Activated T-helper 2 cell treated with anti-CD3 and anti-CD28 coated beads, Interferon-gamma antibody, Interleukin-2, Interleukin-4, amounts not matched to agents 10 μg/mL and 5 μg/mL and 100 μg/mL, durations not matched to agents 14 hours and 24 hours and 36 hours (primary cell): ENCODE measurements at regions not wholly inside any gene's neighbourhood (a gene's known extent, or its start where the extent isn't known, plus 50 kb on each side); places are given as distances from the start of the nearest gene placed in this dataset.

ENCODE experiments used
- DNase-seq: peaks from one replicate; pipeline ENCODE4 v3.0.0; 2021; ENCODE audit warnings: low spot score
- H3K27ac Mint-ChIP-seq: one replicate; pipeline ENCODE4 v1.8.0; 2021; ENCODE audit warnings: mixed read lengths
- H3K27me3 Mint-ChIP-seq: one replicate; pipeline ENCODE4 v1.8.0; 2021; ENCODE audit warnings: low read depth, mixed read lengths
- H3K36me3 Mint-ChIP-seq: one replicate; pipeline ENCODE4 v1.8.0; 2021; ENCODE audit warnings: low read depth, mixed read lengths
- H3K4me1 Mint-ChIP-seq: one replicate; pipeline ENCODE4 v1.8.0; 2021; ENCODE audit warnings: low read depth, mixed read lengths
- H3K4me3 Mint-ChIP-seq: one replicate; pipeline ENCODE4 v1.8.0; 2021; ENCODE audit warnings: low read depth, mild to moderate bottlenecking, moderate library complexity, mixed read lengths
- H3K9me3 Mint-ChIP-seq: one replicate; pipeline ENCODE4 v1.8.0; 2021; ENCODE audit warnings: mixed read lengths
- intact Hi-C: fragments of 100-400 bp; cut with micrococcal nuclease; formaldehyde crosslinking; loops from one replicate; pipeline ENCODE4 v1.15.1; 2023

GRCh38 chr11:95361180-95361579 is 130.2 kb upstream of the SESN3 start:
- no peak for DNase-seq
- peaks cover 2% of the 10 kb centered on the region for H3K27me3 Mint-ChIP-seq
- intact Hi-C loops, result no loop called here
- H3K4me1 Mint-ChIP-seq, result peaks cover 9% of the 10 kb centered on the region
- no peaks in the 10 kb centered on the region for H3K9me3 Mint-ChIP-seq
- H3K4me3 Mint-ChIP-seq, result no peak overlapping the region
- H3K36me3 Mint-ChIP-seq, result no peaks in the 10 kb centered on the region
- no peak overlapping the region for H3K27ac Mint-ChIP-seq

GRCh38 chr11:95360377-95361075 is 129.5 kb upstream of the SESN3 start:
- no peak overlapping the region for H3K4me3 Mint-ChIP-seq

GRCh38 chr11:95359756-95360155 is 128.8 kb upstream of the SESN3 start:
- Mint-ChIP-seq H3K9me3 (no peaks in the 10 kb centered on the region), H3K27ac (no peak overlapping the region), H3K4me3 (no peak overlapping the region), H3K4me1 (peaks cover 2% of the 10 kb centered on the region), H3K27me3 (peaks cover 2% of the 10 kb centered on the region), H3K36me3 (no peaks in the 10 kb centered on the region)
- intact Hi-C loops, result no loop called here
- no peak for DNase-seq

More at GRCh38 chr11:95360377-95361075, 129.5 kb upstream of the SESN3 start:
- Mint-ChIP-seq H3K27me3 (peaks cover 2% of the 10 kb centered on the region), H3K27ac (no peak overlapping the region), H3K36me3 (no peaks in the 10 kb centered on the region), H3K9me3 (no peaks in the 10 kb centered on the region), H3K4me1 (peaks cover 6% of the 10 kb centered on the region)
- DNase-seq, result no peak
- intact Hi-C loops, result no loop called here

GRCh38 chr11:95359341-95359663 is 128.3 kb upstream of the SESN3 start:
- no peak overlapping the region for H3K4me3 Mint-ChIP-seq
- no peak overlapping the region for H3K27ac Mint-ChIP-seq
- H3K4me1 Mint-ChIP-seq, result no peaks in the 10 kb centered on the region
- peaks cover 2% of the 10 kb centered on the region for H3K27me3 Mint-ChIP-seq
- no peak for DNase-seq
- no peaks in the 10 kb centered on the region for H3K36me3 Mint-ChIP-seq
- no peaks in the 10 kb centered on the region for H3K9me3 Mint-ChIP-seq
- intact Hi-C loops, result no loop called here

GRCh38 chr11:95358511-95359340 is 127.7 kb upstream of the SESN3 start:
- peaks cover 2% of the 10 kb centered on the region for H3K27me3 Mint-ChIP-seq
- no peaks in the 10 kb centered on the region for H3K9me3 Mint-ChIP-seq
- H3K4me3 Mint-ChIP-seq, result no peak overlapping the region
- no peaks in the 10 kb centered on the region for H3K4me1 Mint-ChIP-seq
- DNase-seq, result no peak
- intact Hi-C loops, result no loop called here
- H3K27ac Mint-ChIP-seq, result no peak overlapping the region
- no peaks in the 10 kb centered on the region for H3K36me3 Mint-ChIP-seq

- no peak overlapping the region for H3K27ac Mint-ChIP-seq
- peaks cover 10% of the 10 kb centered on the region for H3K9me3 Mint-ChIP-seq
- no peak for DNase-seq
- intact Hi-C loops, result no loop called here
- H3K4me1 Mint-ChIP-seq, result no peaks in the 10 kb centered on the region
- peaks cover 3% of the 10 kb centered on the region for H3K36me3 Mint-ChIP-seq
- H3K27me3 Mint-ChIP-seq, result peaks cover 11% of the 10 kb centered on the region
- H3K4me3 Mint-ChIP-seq, result no peak overlapping the region
Observed at GRCh38 chr11:95354304-95354703, 123.3 kb upstream of the SESN3 start.

GRCh38 chr11:95353706-95354105 is 122.7 kb upstream of the SESN3 start:
- Mint-ChIP-seq H3K36me3 (peaks cover 8% of the 10 kb centered on the region), H3K4me3 (no peak overlapping the region), H3K27me3 (peaks cover 11% of the 10 kb centered on the region), H3K9me3 (peaks cover 16% of the 10 kb centered on the region), H3K4me1 (no peaks in the 10 kb centered on the region), H3K27ac (no peak overlapping the region)
- intact Hi-C loops, result no loop called here
- DNase-seq, result no peak

- Mint-ChIP-seq H3K36me3 (peaks cover 13% of the 10 kb centered on the region), H3K27ac (no peak overlapping the region), H3K4me3 (no peak overlapping the region), H3K27me3 (peaks cover 11% of the 10 kb centered on the region), H3K4me1 (no peaks in the 10 kb centered on the region), H3K9me3 (peaks cover 23% of the 10 kb centered on the region)
- intact Hi-C loops, result no loop called here
- no peak for DNase-seq
Observed at GRCh38 chr11:95352733-95353346, 121.8 kb upstream of the SESN3 start.

GRCh38 chr11:95349345-95349942 is 118.4 kb upstream of the SESN3 start:
- Mint-ChIP-seq H3K4me3 (no peak overlapping the region), H3K36me3 (peaks cover 13% of the 10 kb centered on the region), H3K9me3 (peaks cover 23% of the 10 kb centered on the region), H3K27me3 (peaks cover 9% of the 10 kb centered on the region), H3K27ac (no peak overlapping the region), H3K4me1 (peaks cover 15% of the 10 kb centered on the region)
- intact Hi-C loops, result loop anchor here (10.0 kb wide), 2 partner anchors 235 to 285 kb away; partner anchors contain the start of gene SRSF8
- DNase-seq, result no peak

GRCh38 chr11:95346265-95346664 is 115.3 kb upstream of the SESN3 start:
- H3K4me3 Mint-ChIP-seq, result no peak overlapping the region
- intact Hi-C loops, result loop anchor here (10.0 kb wide), 2 partner anchors 239 to 281 kb away; partner anchors contain the start of gene SRSF8
- DNase-seq, result no peak
- H3K9me3 Mint-ChIP-seq, result peaks cover 23% of the 10 kb centered on the region
- peak overlapping the region; percentile 50 for H3K27ac Mint-ChIP-seq
- H3K4me1 Mint-ChIP-seq, result peaks cover 33% of the 10 kb centered on the region
- H3K36me3 Mint-ChIP-seq, result peaks cover 16% of the 10 kb centered on the region
- H3K27me3 Mint-ChIP-seq, result peaks cover 6% of the 10 kb centered on the region

GRCh38 chr11:95345651-95346050 is 114.6 kb upstream of the SESN3 start:
- Mint-ChIP-seq H3K27me3 (peaks cover 4% of the 10 kb centered on the region), H3K4me3 (no peak overlapping the region), H3K4me1 (peaks cover 35% of the 10 kb centered on the region), H3K27ac (peak overlapping the region; percentile 24), H3K9me3 (peaks cover 23% of the 10 kb centered on the region), H3K36me3 (peaks cover 16% of the 10 kb centered on the region)
- intact Hi-C loops, result loop anchor here (2.0 to 10.0 kb wide), 3 partner anchors 115 to 281 kb away; partner anchors contain the start of genes SESN3 and SRSF8
- no peak for DNase-seq

- Mint-ChIP-seq H3K9me3 (peaks cover 20% of the 10 kb centered on the region), H3K27ac (peak overlapping the region; percentile 24), H3K4me3 (no peak overlapping the region), H3K27me3 (peaks cover 4% of the 10 kb centered on the region), H3K4me1 (peaks cover 40% of the 10 kb centered on the region), H3K36me3 (peaks cover 16% of the 10 kb centered on the region)
- intact Hi-C loops, result loop anchor here (2.0 to 10.0 kb wide), 4 partner anchors 114 to 280 kb away; partner anchors contain the start of genes SESN3 and SRSF8
- DNase-seq, result no peak
Observed at GRCh38 chr11:95344932-95345642, 114.1 kb upstream of the SESN3 start.
